DND-41 (cell line): ENCODE measurements at regions not wholly inside any gene's neighbourhood (a gene's known extent, or its start where the extent isn't known, plus 50 kb on each side); places are given as distances from the start of the nearest gene placed in this dataset.
A peak's percentile ranks its signal among the peaks of the same experiment; 100 is the strongest.

Experiments
- ATAC-seq: fragments of 200-7000 bp; cut with Tn5 transposase; 3 replicates; pipeline ENCODE4 v1.9.1; 2021; ENCODE audit warnings: low read depth; ENCODE audit not compliant: insufficient read depth
- DNase-seq: peaks from one replicate; pipeline ENCODE4 v3.0.0-alpha.2; 2020
- H2AFZ ChIP-seq: 2 replicates; pipeline ENCODE4 v1.6.0; 2012; ENCODE audit warnings: low read depth, low read length
- H3K27ac ChIP-seq: 2 replicates; pipeline ENCODE4 v1.5.1; 2012; ENCODE audit warnings: low read length, inconsistent platforms
- H3K27me3 ChIP-seq: fragments of 200-600 bp; sonication (generic); 2 replicates; pipeline ENCODE4 v1.6.0; 2012; ENCODE audit warnings: low read length, mild to moderate bottlenecking, inconsistent platforms; ENCODE audit not compliant: insufficient read depth, poor library complexity
- H3K36me3 ChIP-seq: 2 replicates; pipeline ENCODE4 v1.5.1; 2012; ENCODE audit warnings: low read length, inconsistent platforms; ENCODE audit not compliant: insufficient read depth
- H3K4me1 ChIP-seq: 2 replicates; pipeline ENCODE4 v1.5.1; 2012; ENCODE audit warnings: mild to moderate bottlenecking, low read length; ENCODE audit not compliant: insufficient read depth
- H3K4me2 ChIP-seq: 2 replicates; pipeline ENCODE4 v1.6.0; 2012; ENCODE audit warnings: mild to moderate bottlenecking, moderate library complexity, low read length, inconsistent platforms; ENCODE audit not compliant: insufficient read depth
- H3K4me3 ChIP-seq, 2 experiments: fragments of 200-600 bp in 1 of 2; shearing (Covaris generic) in 1 of 2; 2 replicates each; pipeline ENCODE4 v1.5.1; 2012 to 2016; ENCODE audit warnings: inconsistent platforms in 2 of 2, low read length in 2 of 2, mild to moderate bottlenecking in 2 of 2, low read depth in 1 of 2, moderate library complexity in 1 of 2
- H3K79me2 ChIP-seq: 2 replicates; pipeline ENCODE4 v1.6.0; 2012; ENCODE audit warnings: low read length, inconsistent platforms; ENCODE audit not compliant: insufficient read depth
- H3K9ac ChIP-seq: 2 replicates; pipeline ENCODE4 v1.6.0; 2012; ENCODE audit warnings: low read depth, mild to moderate bottlenecking, inconsistent platforms, low read length, moderate library complexity
- H3K9me3 ChIP-seq: 2 replicates; pipeline ENCODE4 v1.5.1; 2012; ENCODE audit warnings: low read length, moderate library complexity, mild to moderate bottlenecking, inconsistent platforms; ENCODE audit not compliant: insufficient read depth, severe bottlenecking
- H4K20me1 ChIP-seq: 2 replicates; pipeline ENCODE4 v1.6.0; 2012; ENCODE audit warnings: low read length; ENCODE audit not compliant: insufficient read depth
- CTCF ChIP-seq: IDR thresholded peaks from 2 replicates; pipeline ENCODE4 v1.5.1; 2012; ENCODE audit warnings: borderline replicate concordance, low read length, moderate library complexity, mild to moderate bottlenecking; ENCODE audit not compliant: poor library complexity, severe bottlenecking; ENCODE audit errors: extremely low read depth
- EZH2 ChIP-seq: IDR thresholded peaks from 3 replicates; pipeline ENCODE4 v1.6.1; 2012; ENCODE audit warnings: borderline replicate concordance, low read depth, mild to moderate bottlenecking, moderate library complexity, low read length, inconsistent platforms; ENCODE audit not compliant: severe bottlenecking

DNA sequence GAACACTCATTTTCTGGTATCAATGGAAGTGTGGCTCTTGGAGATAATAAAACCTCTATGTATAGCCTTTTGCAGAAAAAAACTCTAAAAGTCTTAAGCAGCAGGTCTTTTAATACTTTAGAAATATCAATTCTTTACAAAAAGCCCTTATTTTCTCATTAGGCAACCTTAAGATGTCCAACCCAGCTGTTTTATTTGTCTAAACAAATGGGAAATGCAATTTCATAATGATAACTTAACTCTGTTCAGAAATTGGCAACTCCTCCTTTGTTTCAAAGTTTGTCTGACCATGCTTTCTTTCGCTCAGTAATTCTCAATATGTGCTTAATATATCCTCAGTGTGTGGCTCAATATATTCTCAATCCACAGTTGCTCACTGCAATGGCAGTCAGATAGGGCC lies 196.5 kb upstream of the VEGFC start:
- H3K79me2 ChIP-seq, result peaks cover 84% of the 10 kb centered on the region
- DNase-seq (no peak), ATAC-seq (no peak)
- no peak overlapping the region for H3K27ac ChIP-seq
- H3K4me3 ChIP-seq, result no peak overlapping the region
- H3K27me3 ChIP-seq, result no peaks in the 10 kb centered on the region
- peaks cover 29% of the 10 kb centered on the region; the same call in 1 of the 2 replicates for H4K20me1 ChIP-seq
- H3K9me3 ChIP-seq, result no peaks in the 10 kb centered on the region
- H3K4me1 ChIP-seq, result no peaks in the 10 kb centered on the region
- no peak for TF ChIP-seq EZH2
- no peak overlapping the region for H2AFZ ChIP-seq
- no peak overlapping the region for H3K4me2 ChIP-seq
- no peaks in the 10 kb centered on the region for H3K36me3 ChIP-seq
- H3K9ac ChIP-seq, result no peak overlapping the region

DNA sequence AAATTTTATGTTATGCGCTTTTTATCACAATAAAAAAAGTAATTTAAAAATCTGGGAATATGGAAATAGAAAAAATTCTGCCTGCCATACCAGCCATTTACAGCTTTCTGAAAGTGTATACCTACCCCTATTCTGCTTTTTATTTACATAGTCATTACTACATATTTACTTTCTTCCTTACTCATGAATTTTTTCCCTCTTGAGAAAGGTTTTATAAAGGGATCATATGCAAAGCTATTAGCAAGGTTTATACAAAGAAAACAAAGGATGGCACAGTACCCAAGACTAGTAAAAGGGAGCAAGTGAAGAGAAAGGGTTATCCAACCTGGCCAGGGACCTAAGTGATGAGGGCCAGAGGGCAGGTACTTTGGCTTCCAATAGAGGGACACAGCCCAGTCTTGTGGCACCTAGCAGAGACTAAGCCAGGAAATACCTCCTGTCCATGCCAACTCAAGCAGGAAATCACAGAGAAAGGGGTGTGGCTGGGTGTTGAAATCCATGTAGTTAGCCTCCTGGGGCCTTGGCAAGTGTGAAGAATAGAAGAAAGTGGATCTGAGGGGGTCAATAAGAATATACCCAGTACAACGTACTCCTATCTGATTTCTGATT lies 207.3 kb upstream of the VEGFC start:
- H3K9ac ChIP-seq, result no peak overlapping the region
- no peak for TF ChIP-seq EZH2
- TF ChIP-seq CTCF, result no peak

DNA sequence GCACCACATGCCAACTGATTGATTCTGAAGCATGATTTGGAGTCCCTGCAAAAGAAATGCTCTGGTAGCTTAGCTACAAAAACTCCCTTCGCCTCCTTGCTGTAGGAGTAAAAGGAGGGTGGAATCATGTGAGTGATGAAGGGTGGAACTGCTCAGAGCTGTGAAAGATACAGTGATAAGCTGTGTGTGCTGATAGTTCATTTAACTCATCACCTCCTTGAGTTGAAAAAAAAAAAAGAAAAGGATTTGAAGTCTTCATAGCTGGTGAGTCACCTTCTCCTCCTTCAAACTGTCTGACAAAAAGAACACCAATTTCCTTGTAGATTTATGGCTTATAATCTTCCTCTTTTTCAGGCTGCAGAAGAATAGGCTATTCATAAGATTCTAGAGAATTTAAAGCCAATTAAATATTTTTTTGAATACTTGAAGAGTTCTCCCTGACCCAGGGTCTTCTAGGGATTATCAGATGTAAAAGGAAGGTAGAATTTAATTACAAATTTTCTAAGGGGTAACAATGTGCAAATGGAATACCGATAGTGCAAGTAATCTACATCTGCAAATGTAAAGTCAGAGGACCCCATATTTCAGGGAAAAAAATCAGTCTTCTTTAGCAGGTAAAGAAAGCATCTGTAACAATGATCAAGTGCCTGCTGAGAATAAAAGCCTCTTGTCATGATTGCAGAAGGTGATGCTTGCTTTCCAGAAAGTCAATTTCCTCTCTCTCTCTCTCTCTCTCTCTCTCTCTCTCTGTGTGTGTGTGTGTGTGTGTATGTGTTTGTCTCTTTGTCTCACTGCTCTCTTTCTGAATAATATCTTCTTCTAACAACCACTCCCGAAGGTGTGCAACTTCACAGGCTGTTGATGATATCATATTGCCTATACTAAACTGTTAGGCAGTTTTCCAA lies 208.8 kb upstream of the VEGFC start:
- Histone ChIP-seq H3K9me3 (no peaks in the 10 kb centered on the region), H3K27ac (no peak overlapping the region), H3K36me3 (peaks cover 17% of the 10 kb centered on the region; the same call in 1 of the 2 replicates), H3K9ac (no peak overlapping the region), H3K4me1 (peaks cover 15% of the 10 kb centered on the region), H2AFZ (no peak overlapping the region), H3K79me2 (peaks cover 70% of the 10 kb centered on the region), H3K27me3 (no peaks in the 10 kb centered on the region), H3K4me3 (no peak overlapping the region), H3K4me2 (no peak overlapping the region), H4K20me1 (peaks cover 10% of the 10 kb centered on the region; the same call in 1 of the 2 replicates)
- TF ChIP-seq CTCF, result no peak
- TF ChIP-seq EZH2, result no peak
- DNase-seq (no peak), ATAC-seq (no peak)

More for the DNA sequence above, 207.3 kb upstream of the VEGFC start:
- H3K4me2 ChIP-seq, result no peak overlapping the region
- H3K27me3 ChIP-seq, result no peaks in the 10 kb centered on the region
- H3K79me2 ChIP-seq, result peaks cover 72% of the 10 kb centered on the region
- H2AFZ ChIP-seq, result no peak overlapping the region
- peaks cover 8% of the 10 kb centered on the region for H3K4me1 ChIP-seq
- H4K20me1 ChIP-seq, result peaks cover 22% of the 10 kb centered on the region; the same call in 1 of the 2 replicates
- no peak overlapping the region for H3K4me3 ChIP-seq
- DNase-seq (no peak), ATAC-seq (peak; percentile 28; the same call in 1 of the 3 replicates)
- peaks cover 17% of the 10 kb centered on the region; the same call in 1 of the 2 replicates for H3K36me3 ChIP-seq
- no peaks in the 10 kb centered on the region for H3K9me3 ChIP-seq
- H3K27ac ChIP-seq, result no peak overlapping the region
